GM18909 (cell line): ENCODE measurements at regions not wholly inside any gene's neighbourhood (a gene's known extent, or its start where the extent isn't known, plus 50 kb on each side); places are given as distances from the start of the nearest gene placed in this dataset.

Experiments
- ATAC-seq: cut with Tn5 transposase; IDR thresholded peaks from one replicate; pipeline ENCODE4 v1.9.1; 2021; ENCODE audit warnings: mild to moderate bottlenecking; ENCODE audit not compliant: unreplicated experiment, poor library complexity

DNA sequence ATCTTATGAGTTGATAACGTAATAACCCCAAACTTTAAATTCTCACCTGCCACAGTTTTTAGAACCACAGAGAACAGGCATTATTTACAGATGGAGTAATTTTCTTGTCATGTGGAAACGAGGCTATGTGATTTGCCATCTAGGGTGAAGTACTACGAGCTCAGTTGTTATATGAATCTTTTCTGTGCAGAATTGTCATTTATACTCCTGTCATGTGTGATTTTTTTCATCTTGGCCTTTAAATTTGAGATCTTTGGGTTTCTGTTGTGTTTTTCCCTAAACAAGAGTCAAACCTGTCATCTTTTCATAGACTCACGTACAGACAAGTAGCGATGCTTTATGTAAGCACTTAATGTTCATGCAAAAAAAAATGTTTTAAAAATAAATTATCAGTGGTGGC, 153.7 kb upstream of the TAC1 start:
- no peak for ATAC-seq

DNA sequence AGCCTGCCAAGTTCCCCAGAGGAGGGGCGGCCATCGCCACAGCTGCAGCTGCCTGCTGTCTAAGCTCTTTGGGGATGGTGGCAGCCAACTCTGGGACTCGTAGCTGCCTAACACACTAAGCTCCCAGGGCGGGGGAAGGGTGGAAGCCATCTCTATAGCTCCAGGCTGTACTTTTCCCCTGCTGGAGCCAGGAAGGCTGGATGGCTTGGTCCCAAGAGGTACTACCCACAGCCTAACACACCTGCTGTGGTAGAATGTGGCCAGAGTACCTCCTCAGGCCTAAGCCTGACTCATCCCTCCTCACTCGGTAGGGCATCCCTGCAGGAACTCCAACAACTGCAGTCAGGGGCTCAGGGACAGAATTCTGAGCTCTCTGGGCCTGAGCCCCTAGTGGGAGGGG, 151.7 kb upstream of the TAC1 start:
- ATAC-seq: no peak

DNA sequence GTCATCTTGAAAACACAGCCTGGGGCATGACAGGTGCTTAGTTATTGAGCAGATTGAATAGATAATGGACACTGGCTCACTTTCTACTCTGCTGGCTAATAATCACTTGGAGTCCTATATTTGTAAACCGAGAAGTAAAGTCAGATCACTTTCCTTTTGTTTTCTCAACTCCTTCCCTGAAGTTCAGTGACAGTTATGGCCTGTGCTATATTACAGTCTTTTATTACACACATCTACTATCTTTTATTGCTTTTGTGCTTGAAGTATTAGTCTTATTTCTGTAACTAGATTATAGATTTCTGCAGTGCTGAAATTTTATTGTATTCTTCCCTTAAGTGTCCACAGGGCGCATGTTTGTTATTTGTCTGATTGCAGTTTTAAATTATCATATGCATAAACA, 136.4 kb upstream of the TAC1 start:
- ATAC-seq: no peak

DNA sequence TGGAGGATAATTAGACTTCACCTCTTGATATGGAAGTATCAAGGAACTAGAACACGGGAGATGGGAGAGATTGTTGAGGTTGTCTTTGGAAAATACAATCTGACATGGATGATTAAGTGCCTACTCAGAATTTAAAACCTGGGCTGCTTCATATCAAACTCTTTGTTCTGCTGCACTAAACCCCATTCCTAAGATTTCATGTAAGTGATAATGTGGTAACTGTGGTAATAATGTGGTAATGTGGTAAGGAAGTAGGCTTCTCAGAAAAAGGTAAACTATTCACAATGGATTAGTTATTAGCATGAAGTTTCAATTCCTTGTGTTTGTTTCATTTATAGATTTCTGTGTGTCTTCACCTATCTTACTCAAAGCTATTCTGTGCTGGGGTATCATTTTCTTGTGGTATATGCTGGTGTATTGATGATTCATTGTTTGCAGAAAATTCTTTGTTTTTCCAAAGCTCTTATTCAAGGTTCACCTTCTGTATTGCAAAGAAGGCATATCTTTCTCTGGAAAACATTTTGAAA, 129.9 kb upstream of the TAC1 start:
- peak; percentile 85 for ATAC-seq

DNA sequence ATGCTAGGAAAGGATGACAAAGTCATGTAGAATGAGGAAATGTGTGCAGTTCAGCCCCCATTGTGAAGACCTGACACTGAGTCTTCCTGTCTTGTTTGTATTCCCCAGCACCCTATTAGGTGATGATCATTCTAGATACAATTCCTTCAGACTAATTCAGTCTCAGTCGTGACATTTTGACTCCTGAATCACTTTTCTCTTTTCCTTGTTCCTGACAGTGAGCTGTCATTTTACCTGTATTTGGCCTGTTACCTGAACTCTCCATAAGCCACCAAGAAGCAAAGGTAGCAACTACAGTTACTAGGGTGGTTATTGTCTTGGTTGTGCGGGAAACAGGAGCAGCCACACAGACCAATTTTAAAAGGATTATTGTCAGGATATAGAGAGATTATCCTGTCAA, 111.4 kb upstream of the TAC1 start:
- no peak for ATAC-seq

DNA sequence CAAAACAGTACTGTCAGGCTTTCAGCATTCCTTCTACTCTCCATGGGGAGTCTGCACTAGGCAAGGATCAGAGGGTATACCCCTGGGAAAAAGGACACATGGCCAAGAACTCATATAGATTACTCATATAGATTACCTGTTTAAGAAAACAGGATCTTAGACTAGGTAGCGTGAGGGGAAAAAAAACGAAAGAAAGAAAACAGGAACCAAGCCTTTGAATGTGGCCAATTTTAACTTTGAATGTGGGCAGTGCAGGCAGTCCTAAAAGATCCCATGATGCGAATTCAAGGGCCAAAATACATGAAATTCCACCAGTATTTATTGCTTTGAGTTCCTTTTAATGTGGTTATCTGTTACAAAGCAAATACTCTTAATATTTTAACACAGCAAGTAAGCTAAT, 108.6 kb upstream of the TAC1 start:
- peak; percentile 97 for ATAC-seq

DNA sequence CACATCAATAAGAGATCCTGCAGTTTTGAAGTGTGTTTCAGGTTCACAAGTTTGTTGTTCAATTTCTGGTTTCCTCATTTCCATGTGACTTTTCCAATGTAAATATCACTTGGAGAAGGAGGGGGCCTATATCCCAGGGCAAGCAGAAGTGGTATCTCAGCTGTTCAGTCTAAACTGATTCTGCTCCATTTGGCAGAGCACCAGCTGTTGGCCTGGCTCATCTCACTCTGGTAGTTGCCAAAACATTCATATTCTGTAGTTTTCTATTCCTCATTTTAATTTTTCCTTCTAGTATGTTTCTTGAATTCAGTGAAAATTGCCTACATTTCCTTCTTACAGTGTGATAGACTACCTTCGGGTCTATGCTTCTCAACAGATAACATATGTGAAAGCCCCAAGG, 101.8 kb upstream of the TAC1 start:
- ATAC-seq: no peak

DNA sequence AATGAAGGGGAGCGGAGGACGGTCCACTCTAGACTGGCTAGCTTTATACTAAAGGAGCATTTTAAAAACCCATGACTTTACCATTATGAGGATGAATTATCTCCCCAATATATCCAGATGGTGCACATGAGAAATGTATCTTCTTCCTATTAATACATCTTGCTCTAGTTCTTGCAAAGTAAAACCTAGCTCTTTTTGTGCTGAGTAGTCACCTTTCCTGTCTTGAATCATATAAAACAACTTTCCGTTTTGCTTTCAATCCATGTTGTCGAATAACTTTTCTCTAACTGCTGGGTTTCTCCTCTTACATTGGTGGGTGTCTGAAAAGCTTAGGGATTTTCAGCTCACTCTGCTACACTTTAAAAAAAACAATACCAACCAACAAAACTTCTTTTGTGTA, 96.3 kb upstream of the TAC1 start:
- no peak for ATAC-seq

DNA sequence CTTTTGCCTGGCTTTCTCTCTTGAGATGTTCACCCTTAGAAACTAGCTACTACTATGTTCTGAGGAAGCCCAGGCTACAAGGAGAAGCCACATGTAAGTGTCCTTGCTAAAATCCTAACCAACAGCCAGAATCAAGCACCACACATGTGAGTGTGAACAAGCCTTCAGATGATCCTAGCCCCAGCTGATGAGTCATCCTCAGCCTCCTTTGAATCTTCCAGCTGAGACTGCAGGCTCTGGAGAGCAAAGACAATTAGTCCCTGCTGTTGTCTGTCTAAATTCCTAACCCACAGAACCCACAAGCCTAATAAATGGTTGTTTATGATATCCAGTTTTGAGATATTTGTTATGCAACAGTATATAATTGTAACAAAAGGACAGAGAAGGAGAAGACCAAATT, 92.8 kb upstream of the TAC1 start:
- ATAC-seq: no peak

DNA sequence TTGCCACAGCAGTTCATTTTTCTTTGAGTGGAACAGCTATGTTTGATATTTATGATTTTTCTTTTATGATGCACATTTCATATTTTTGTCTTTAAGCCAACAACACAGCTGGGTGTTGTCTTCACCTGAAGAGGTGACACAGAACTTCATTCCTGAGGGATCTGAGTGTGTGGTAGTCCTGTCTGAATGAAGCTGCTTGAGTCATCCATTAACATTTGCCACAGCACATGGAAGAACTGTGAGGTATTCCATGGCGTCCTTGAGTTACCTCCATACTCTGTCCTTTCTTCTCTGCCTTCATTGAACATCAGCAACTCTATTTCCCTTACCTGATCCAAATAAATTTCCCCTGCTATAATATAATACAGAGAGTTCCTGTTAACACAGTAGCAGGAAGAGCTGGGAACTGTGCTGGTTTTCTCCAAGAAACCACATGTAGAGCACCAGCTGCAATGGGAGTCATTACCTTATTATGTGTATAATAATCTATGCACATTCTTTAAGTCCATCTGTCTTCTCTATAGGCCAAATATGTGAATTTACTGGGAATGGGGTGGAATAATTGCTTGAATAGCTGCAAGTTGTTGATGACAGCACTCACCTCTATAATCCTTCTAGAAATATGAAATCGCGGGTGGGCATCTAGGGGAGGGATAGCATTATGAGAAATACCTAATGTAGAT, 72.4 kb upstream of the TAC1 start:
- ATAC-seq: no peak

DNA sequence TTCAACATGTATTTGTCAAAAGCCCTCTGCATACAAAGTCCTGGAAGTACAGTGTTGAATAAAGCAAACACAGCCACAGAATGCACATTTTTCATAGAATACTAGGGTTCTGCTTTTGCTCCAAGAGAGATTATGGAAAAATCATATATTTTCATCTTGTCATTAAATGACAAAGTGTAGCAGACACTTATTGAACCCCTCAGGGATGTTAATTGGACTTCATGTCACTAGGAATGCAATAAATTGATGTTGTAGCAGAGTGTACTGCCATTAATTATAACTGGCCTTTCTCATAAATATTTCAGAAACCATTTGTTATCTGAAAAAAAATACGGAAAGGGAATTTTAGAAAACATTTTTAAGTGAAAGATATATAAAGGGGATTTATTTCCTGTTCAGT, 64.5 kb upstream of the TAC1 start:
- no peak for ATAC-seq

DNA sequence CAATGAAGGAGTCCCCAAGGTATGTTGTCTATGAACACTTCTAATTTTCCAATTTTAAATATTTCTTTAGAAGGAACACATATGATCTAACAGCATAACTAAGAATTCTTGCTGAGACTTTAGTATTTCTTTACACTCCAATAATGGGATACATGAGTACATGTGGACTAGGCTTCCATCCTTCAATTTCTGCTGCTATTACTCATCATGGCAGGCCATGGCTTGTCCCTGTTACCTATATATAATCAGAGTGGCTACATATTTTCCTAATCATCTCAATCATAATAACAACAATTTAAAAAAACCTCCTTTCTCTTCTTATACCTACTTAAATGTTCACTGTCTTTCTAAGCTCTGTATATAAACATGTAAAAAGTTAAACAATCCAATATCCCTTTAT, 60.3 kb upstream of the TAC1 start:
- ATAC-seq: no peak

DNA sequence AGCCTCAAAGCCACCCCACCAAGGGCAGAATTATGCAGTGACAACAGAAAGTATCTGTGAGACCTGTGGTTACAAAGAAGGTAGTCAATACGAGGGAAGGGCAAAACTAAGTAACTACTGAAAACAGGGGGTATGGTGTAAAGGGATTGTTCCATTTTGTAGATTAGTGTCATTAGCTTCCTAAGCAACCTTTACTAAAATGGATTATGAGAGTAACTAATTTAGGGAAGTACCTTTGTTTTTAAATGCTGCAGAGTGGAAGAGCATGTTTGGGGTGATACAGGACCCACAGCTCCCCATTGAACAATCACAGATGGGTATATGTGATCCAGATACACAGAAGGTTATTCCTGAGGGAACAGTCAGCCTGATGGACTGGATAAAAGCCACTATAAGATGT, 51.3 kb upstream of the TAC1 start:
- no peak for ATAC-seq
